Fibroblast of skin of back (primary cell): ENCODE measurements at regions not wholly inside any gene's neighbourhood (a gene's known extent, or its start where the extent isn't known, plus 50 kb on each side); places are given as distances from the start of the nearest gene placed in this dataset.

ENCODE experiments used
- DNase-seq: peaks from one replicate; pipeline ENCODE4 v3.0.0-alpha.2; 2013

GRCh38 chr7:32171248-32171647 is 101.0 kb upstream of the PDE1C start:
- DNase-seq: no peak

GRCh38 chr7:32170838-32171237 is 100.6 kb upstream of the PDE1C start:
- DNase-seq: no peak

- DNase-seq: no peak
These were observed 99.0 kb upstream of the PDE1C start for GRCh38 chr7:32169228-32169627.

DNA sequence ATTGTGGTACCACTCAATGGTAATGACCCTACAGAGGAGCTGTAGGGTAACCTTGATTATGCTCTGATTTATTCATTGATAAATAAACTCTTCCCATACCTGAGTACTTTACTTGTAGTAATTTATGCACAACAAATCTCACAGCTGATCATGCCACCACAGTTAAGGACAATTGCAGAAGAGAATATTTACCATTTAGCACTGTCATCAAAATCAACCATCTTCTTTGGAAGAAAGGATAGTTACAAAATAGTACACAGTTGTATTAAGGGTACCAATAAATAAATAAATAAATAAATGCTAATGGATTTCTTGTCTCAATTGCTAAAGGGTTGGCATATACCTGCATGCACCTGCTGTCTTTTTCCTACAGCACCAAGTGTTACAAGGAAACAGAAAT is 97.6 kb upstream of the PDE1C start:
- no peak for DNase-seq

- peak; percentile 32 for DNase-seq
These were observed 97.0 kb upstream of the PDE1C start for GRCh38 chr7:32167256-32167655.

DNA sequence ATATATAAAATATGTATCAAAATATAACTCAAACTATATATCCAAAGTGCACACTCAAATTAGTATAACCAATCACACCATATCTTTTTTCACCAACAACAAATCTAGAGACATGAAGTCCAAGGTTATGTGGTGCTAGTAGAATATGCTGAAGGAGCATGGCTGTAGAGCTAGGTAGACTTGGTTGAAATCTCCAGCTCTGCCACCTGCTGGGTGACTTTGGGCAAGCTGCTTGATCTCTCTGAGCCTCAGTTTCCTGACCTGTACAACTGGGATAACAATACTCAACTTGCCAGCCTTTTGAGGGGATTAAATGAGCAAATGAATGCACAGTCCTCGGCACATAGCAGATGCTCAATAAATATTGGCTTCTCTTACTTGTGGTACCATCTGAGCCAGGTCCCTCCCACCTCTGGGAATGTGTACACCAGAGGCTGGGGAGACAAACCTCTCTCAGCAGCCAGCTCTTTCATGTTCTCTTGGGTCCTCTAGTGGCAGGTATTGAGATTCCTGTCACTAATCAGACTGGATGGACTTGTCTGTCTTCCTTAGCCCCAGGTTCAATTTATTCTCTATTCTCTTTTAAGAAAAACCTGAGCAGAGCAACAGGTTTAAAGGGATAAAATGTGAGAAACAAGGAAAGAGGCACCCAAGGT is 94.3 kb upstream of the PDE1C start:
- DNase-seq: peak; percentile 84

DNA sequence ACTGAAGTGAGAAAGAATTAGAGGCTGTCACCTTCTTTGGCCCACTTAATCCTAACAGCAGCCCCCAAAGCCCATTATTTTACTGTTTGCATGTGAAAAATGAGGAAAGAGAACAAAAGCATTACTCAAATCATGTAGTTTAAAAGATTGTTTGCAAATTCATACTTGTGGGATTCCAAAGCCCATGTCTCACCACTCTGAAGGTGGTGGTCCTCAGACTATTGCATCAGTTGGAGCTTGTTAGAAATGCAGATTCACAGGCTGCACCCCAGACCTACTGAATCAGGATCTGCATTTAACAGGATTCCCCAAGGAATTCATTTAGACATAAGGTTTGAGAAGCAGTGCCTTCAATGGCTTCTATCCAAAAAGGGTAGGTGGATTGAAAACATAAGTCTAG is 93.7 kb upstream of the PDE1C start:
- peak; percentile 80 for DNase-seq

DNA sequence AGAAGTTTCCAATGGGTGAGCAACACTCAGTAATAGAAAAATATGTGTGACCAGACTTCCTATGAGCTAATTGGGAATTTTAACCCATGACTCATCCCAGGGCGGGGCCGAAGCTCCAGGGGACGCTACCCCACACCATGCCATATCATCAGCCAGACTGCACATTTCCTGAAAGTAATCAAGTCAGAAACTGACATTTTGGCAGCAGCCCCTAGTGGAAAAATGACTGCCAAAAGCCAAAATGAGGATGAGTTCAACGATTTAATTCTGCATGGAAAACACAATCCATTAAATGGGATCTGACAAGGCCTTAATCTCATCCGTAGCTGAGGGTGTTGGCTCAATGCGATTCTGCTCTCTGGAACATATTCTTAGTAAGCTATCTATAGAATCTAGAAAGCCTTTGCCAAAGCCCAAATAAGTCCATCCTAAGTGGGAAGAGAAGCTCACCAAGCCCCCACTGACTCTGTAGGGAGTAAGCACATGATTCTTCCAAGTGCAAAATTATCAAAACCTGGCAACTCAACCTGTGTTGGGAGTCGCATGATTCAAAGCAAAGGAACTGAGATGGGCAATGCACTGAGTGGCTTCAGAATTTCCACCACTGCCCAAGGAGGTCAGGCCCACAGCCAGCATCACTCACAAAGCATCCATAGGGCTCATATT is 93.1 kb upstream of the PDE1C start:
- DNase-seq: peak; percentile 97

DNA sequence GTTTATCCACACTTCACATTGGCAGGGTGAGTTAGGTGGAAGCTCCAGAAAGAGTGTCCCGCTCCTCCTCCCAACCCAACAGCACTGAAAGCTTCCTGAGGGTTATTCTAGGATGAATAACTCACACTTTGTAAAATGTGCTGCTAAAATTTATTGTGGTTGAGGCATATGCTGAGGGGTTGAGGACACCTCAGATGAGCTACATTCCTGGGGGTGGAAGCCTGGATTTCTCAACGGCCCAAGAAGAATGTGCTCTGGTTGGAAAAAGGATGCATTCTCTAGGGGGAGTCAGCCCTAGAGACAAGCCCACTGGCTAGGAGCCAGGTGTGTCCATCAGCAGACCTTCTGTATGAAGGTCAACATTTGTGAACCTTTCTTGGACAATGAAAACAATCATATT is 91.5 kb upstream of the PDE1C start:
- DNase-seq: peak; percentile 96

DNA sequence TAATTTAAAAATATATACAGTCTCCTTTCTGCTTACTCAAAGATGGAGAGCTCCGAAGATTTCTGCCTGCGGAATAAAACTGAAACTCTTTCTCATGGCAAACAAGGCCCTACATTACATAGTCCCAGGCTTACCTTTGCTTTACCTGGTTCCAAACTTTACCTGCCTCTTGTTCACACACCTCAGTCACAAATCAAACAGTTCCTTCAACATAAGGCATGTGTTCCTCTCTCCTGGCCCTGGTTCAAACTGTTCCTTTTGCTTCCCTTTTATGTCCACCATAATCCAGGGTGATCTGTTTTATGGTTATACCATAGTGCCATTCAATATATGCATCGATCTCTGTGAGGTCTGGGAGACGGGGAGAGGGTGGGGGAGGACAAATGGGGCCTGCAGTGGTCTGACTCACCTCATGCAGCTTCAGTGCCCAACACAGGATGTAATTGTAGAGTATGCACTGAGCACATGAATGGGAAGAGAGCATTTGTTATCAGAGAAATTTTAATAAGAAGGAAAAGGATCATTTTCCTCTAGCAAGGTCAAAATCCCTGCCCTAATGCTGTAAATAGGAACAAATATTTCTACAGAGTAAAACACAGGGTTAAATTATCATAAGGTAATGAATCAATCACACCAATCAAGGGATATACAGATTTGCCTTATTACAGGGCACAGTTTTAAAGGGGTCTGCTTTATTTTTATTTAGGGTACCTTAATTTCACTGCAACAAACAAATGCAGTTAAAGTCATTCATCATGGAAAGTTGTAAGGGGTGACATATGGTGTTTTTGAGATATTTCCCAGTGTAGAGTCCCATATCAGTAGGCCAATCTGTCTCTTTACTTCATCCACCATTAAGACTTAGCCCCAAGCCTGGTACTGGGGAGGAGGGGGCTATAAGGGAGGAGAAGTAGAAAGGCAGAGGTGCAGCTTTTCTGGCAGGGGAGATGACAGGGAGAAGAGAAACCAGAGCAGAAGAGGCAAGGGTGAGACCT is 88.8 kb upstream of the PDE1C start:
- peak; percentile 54 for DNase-seq

GRCh38 chr7:32158076-32158475 is 87.9 kb upstream of the PDE1C start:
- DNase-seq: peak; percentile 20

- peak; percentile 20 for DNase-seq
These were observed 85.5 kb upstream of the PDE1C start for GRCh38 chr7:32155712-32156111.

GRCh38 chr7:32154797-32155196 is 84.6 kb upstream of the PDE1C start:
- DNase-seq: peak; percentile 22

- DNase-seq: no peak
These were observed 82.8 kb upstream of the PDE1C start for GRCh38 chr7:32153006-32153405.

- no peak for DNase-seq
These were observed 82.4 kb upstream of the PDE1C start for GRCh38 chr7:32152576-32152975.

DNA sequence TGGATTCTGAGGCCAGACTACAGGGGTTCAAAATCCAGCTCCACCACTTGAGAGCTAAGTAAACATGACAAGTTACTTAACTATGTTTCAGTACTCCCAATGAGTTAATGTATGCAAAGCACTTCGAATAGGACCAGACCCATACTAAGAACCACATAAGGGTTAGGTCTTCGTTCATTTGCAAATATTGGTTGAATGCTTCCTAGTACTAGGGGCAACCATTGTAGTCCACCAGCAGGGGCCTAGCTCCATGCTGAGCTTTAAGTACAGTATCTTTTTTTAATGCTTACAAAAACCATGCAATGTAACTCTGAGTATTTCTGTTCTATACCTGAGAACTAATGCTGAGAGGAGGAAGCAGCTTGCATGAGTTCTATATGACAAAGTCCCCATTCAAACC is 80.4 kb upstream of the PDE1C start:
- no peak for DNase-seq

GRCh38 chr7:32150039-32150438 is 79.8 kb upstream of the PDE1C start:
- DNase-seq: no peak

GRCh38 chr7:32147546-32148268 is 77.5 kb upstream of the PDE1C start:
- peak; percentile 88 for DNase-seq

DNA sequence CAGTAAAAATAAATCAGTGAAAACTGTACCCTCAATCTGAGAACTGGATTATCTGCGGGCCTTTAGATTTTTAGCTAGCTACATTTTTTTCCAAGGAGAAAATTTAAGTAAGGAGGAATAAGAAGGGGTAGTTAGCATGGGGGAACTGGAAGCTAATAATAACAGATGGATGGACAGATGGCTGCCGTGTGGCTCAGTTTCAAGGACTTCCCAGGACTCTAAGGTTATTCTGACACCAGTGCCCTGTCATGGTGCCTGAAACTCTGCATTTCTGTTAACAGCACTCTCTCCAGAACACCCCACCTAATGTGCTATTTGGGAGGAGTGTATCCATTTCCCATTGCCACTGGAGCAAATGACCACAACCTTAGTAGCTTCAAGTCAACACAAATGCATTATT is 75.7 kb upstream of the PDE1C start:
- no peak for DNase-seq

DNA sequence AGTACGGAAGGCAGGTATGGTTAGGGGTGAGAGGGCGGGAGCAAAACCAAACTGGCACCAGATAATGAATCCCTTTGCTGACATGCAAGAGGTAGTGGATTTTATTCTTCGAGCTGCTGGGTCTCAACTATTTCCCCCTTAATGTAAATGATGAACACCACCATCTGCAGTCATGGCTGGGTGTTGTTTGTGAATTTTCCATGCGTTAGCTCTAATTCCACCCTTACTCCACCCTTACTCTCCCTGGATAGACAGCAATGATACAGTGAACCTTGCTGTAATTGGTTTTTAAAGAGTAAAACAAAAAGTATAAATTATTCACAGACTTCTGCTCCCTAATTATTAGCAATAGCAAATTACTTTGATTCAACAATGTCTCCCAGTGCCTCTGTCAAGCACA is 74.5 kb upstream of the PDE1C start:
- DNase-seq: no peak

DNA sequence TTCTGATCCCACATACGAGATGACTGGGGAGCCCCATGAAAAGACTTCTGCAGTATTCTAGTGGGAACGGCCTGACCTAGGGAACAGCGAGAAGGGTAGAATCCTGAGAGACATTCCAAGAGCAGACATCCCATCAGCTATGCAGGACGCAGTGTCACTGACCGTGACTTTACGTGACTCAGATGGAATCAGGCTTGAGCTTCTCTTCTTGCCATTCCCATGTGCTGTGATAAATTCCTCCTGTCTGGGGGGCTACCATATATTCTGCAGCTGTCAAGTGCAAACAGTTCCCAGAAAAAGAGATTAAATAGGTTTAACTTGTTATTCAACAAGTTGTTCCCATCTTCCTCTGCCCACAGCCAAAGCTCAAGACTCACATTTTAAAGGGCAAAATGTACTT is 73.1 kb upstream of the PDE1C start:
- DNase-seq: peak; percentile 86

GRCh38 chr7:32142649-32143048 is 72.4 kb upstream of the PDE1C start:
- peak; percentile 94 for DNase-seq
